Neural progenitor cell (in vitro differentiated cells): ENCODE measurements at regions not wholly inside any gene's neighbourhood (a gene's known extent, or its start where the extent isn't known, plus 50 kb on each side); places are given as distances from the start of the nearest gene placed in this dataset.

ENCODE experiments used
- DNase-seq: peaks from one replicate; pipeline ENCODE4 v3.0.0-alpha.2; 2016; ENCODE audit warnings: low spot score
- H2AFZ ChIP-seq: fragments of 200-600 bp; sonication (generic); replicated peaks from 2 replicates; pipeline ENCODE4 v1.6.1; 2016; ENCODE audit warnings: antibody characterized with exemption
- H3F3A ChIP-seq: fragments of 200-600 bp; sonication (generic); 2 replicates; pipeline ENCODE4 v1.6.1; 2016; ENCODE audit warnings: antibody characterized with exemption, low read depth
- H3K27ac ChIP-seq: fragments of 200-600 bp; sonication (generic); 2 replicates; pipeline ENCODE4 v1.5.1; 2016; ENCODE audit warnings: mild to moderate bottlenecking
- H3K27me3 ChIP-seq: fragments of 200-600 bp; sonication (generic); 2 replicates; pipeline ENCODE4 v1.6.1; 2016; ENCODE audit warnings: mild to moderate bottlenecking, moderate library complexity
- H3K36me3 ChIP-seq: fragments of 200-600 bp; sonication (generic); 2 replicates; pipeline ENCODE4 v1.5.1; 2016
- H3K4me1 ChIP-seq: fragments of 200-600 bp; sonication (generic); 2 replicates; pipeline ENCODE4 v1.6.1; 2016; ENCODE audit warnings: mixed run types
- H3K4me2 ChIP-seq: fragments of 200-600 bp; sonication (generic); 2 replicates; pipeline ENCODE4 v1.6.1; 2016
- H3K4me3 ChIP-seq: fragments of 200-600 bp; sonication (generic); 2 replicates; pipeline ENCODE4 v1.5.1; 2016
- H3K79me2 ChIP-seq: fragments of 200-600 bp; sonication (generic); 2 replicates; pipeline ENCODE4 v1.6.1; 2016; ENCODE audit warnings: low read depth
- H3K9ac ChIP-seq: fragments of 200-600 bp; sonication (generic); 2 replicates; pipeline ENCODE4 v1.6.1; 2016
- H3K9me3 ChIP-seq: fragments of 200-600 bp; sonication (generic); 2 replicates; pipeline ENCODE4 v1.5.1; 2016; ENCODE audit warnings: low read depth
- H4K20me1 ChIP-seq: fragments of 200-600 bp; sonication (generic); 2 replicates; pipeline ENCODE4 v1.6.1; 2016; ENCODE audit warnings: low read depth
- H3K27ac Mint-ChIP-seq: 3 replicates; pipeline ENCODE4 v1.8.0; 2021; ENCODE audit warnings: mixed read lengths
- H3K27me3 Mint-ChIP-seq: 2 replicates; pipeline ENCODE4 v1.8.0; 2022; ENCODE audit warnings: low read depth, mild to moderate bottlenecking, inconsistent platforms, moderate library complexity, mixed read lengths; ENCODE audit not compliant: insufficient read depth
- H3K36me3 Mint-ChIP-seq: 3 replicates; pipeline ENCODE4 v1.8.0; 2021; ENCODE audit warnings: mixed read lengths
- H3K4me1 Mint-ChIP-seq: 3 replicates; pipeline ENCODE4 v1.8.0; 2021; ENCODE audit warnings: mixed read lengths
- H3K4me3 Mint-ChIP-seq: 3 replicates; pipeline ENCODE4 v1.8.0; 2021; ENCODE audit warnings: mild to moderate bottlenecking, moderate library complexity, mixed read lengths
- H3K9me3 Mint-ChIP-seq: 3 replicates; pipeline ENCODE4 v1.8.0; 2020; ENCODE audit warnings: mixed read lengths
- CTCF ChIP-seq: fragments of 200-600 bp; sonication (generic); IDR thresholded peaks from 2 replicates; pipeline ENCODE4 v1.5.1; 2017; ENCODE audit warnings: antibody characterized with exemption, mild to moderate bottlenecking
- EZH2 ChIP-seq: fragments of 200-600 bp; sonication (generic); IDR thresholded peaks from 2 replicates; pipeline ENCODE4 v1.6.1; 2017; ENCODE audit warnings: antibody characterized with exemption, mild to moderate bottlenecking, moderate library complexity
- EZH2phosphoT487 ChIP-seq: fragments of 200-600 bp; sonication (generic); IDR thresholded peaks from 2 replicates; pipeline ENCODE4 v1.6.1; 2017; ENCODE audit warnings: antibody characterized with exemption

GRCh38 chr4:142940425-142941330 lies 94.6 kb upstream of the INPP4B start:
- no peak for DNase-seq
- Histone ChIP-seq H3K4me3 (no peak overlapping the region), H3K4me1 (peaks cover 5% of the 10 kb centered on the region), H3K79me2 (no peaks in the 10 kb centered on the region), H3K9me3 (no peaks in the 10 kb centered on the region), H3K27me3 (no peaks in the 10 kb centered on the region), H3K4me2 (no peak overlapping the region), H2AFZ (no peak overlapping the region), H3K9ac (no peak overlapping the region), H3F3A (no peaks in the 10 kb centered on the region), H4K20me1 (no peaks in the 10 kb centered on the region), H3K36me3 (no peaks in the 10 kb centered on the region), H3K27ac (no peak overlapping the region)
- TF ChIP-seq EZH2 (no peak), EZH2phosphoT487 (no peak), CTCF (no peak)
- Mint-ChIP-seq H3K27ac (no peak overlapping the region), H3K4me1 (no peaks in the 10 kb centered on the region), H3K27me3 (no peaks in the 10 kb centered on the region), H3K4me3 (no peak overlapping the region), H3K9me3 (peaks cover 3% of the 10 kb centered on the region), H3K36me3 (no peaks in the 10 kb centered on the region)

GRCh38 chr4:142944565-142944964 lies 98.5 kb upstream of the INPP4B start:
- no peak overlapping the region for H2AFZ ChIP-seq
- peaks cover 9% of the 10 kb centered on the region for H3K9me3 Mint-ChIP-seq
- no peaks in the 10 kb centered on the region for H4K20me1 ChIP-seq
- no peaks in the 10 kb centered on the region for H3K36me3 Mint-ChIP-seq
- TF ChIP-seq EZH2 (no peak), EZH2phosphoT487 (no peak), CTCF (no peak)
- H3K9ac ChIP-seq = no peak overlapping the region
- no peaks in the 10 kb centered on the region for H3K27me3 Mint-ChIP-seq
- no peaks in the 10 kb centered on the region for H3F3A ChIP-seq
- no peaks in the 10 kb centered on the region for H3K4me1 Mint-ChIP-seq
- H3K4me3 ChIP-seq = no peak overlapping the region
- no peaks in the 10 kb centered on the region for H3K79me2 ChIP-seq
- H3K4me1 ChIP-seq = no peaks in the 10 kb centered on the region
- H3K36me3 ChIP-seq = no peaks in the 10 kb centered on the region
- H3K27me3 ChIP-seq = no peaks in the 10 kb centered on the region
- no peak overlapping the region for H3K4me3 Mint-ChIP-seq
- no peak overlapping the region for H3K27ac Mint-ChIP-seq
- no peak overlapping the region for H3K4me2 ChIP-seq
- H3K9me3 ChIP-seq = no peaks in the 10 kb centered on the region
- H3K27ac ChIP-seq = no peak overlapping the region
- DNase-seq = no peak

GRCh38 chr4:142952821-142953580 lies 106.9 kb upstream of the INPP4B start:
- H3K27me3 Mint-ChIP-seq = no peaks in the 10 kb centered on the region

More at GRCh38 chr4:142952821-142953580, 106.9 kb upstream of the INPP4B start:
- no peak for TF ChIP-seq EZH2
- TF ChIP-seq EZH2phosphoT487 = no peak
- TF ChIP-seq CTCF = no peak
- no peaks in the 10 kb centered on the region for H3K27me3 ChIP-seq
- DNase-seq = no peak
- no peak overlapping the region for H3K4me3 Mint-ChIP-seq
- no peaks in the 10 kb centered on the region for H3F3A ChIP-seq
- H3K27ac ChIP-seq = no peak overlapping the region
- H3K4me2 ChIP-seq = no peak overlapping the region
- H3K4me3 ChIP-seq = no peak overlapping the region
- H3K36me3 ChIP-seq = no peaks in the 10 kb centered on the region
- no peak overlapping the region for H3K27ac Mint-ChIP-seq
- peaks cover 2% of the 10 kb centered on the region for H3K36me3 Mint-ChIP-seq
- H4K20me1 ChIP-seq = no peaks in the 10 kb centered on the region
- H3K4me1 ChIP-seq = no peaks in the 10 kb centered on the region
- H3K9ac ChIP-seq = no peak overlapping the region
- peaks cover 6% of the 10 kb centered on the region for H3K9me3 ChIP-seq
- H3K9me3 Mint-ChIP-seq = peaks cover 8% of the 10 kb centered on the region
- no peak overlapping the region for H2AFZ ChIP-seq
- no peaks in the 10 kb centered on the region for H3K79me2 ChIP-seq
- no peaks in the 10 kb centered on the region for H3K4me1 Mint-ChIP-seq
